Mesendoderm (in vitro differentiated cells): ENCODE measurements at regions not wholly inside any gene's neighbourhood (a gene's known extent, or its start where the extent isn't known, plus 50 kb on each side); places are given as distances from the start of the nearest gene placed in this dataset.

Experiments
- DNase-seq: peaks from one replicate; pipeline ENCODE4 v3.0.0; 2013
- H2AK5ac ChIP-seq: 2 replicates; pipeline ENCODE4 v1.6.1; 2013; ENCODE audit warnings: low read length, inconsistent platforms
- H2BK120ac ChIP-seq: 2 replicates; pipeline ENCODE4 v1.6.1; 2013; ENCODE audit warnings: low read depth, mild to moderate bottlenecking, low read length, moderate library complexity, mixed read lengths
- H2BK15ac ChIP-seq: replicated peaks from 2 replicates; pipeline ENCODE4 v1.6.1; 2013; ENCODE audit warnings: low read depth, mild to moderate bottlenecking, moderate library complexity
- H2BK5ac ChIP-seq: 2 replicates; pipeline ENCODE4 v1.6.1; 2013; ENCODE audit warnings: low read length, inconsistent platforms
- H3K18ac ChIP-seq: 2 replicates; pipeline ENCODE4 v1.6.1; 2013; ENCODE audit warnings: mild to moderate bottlenecking, low read length, mixed read lengths
- H3K23ac ChIP-seq: one replicate; pipeline ENCODE4 v1.6.1; 2013; ENCODE audit warnings: low read length
- H3K27ac ChIP-seq: 2 replicates; pipeline ENCODE4 v1.5.1; 2013; ENCODE audit warnings: low read depth, mild to moderate bottlenecking, inconsistent platforms, low read length, moderate library complexity
- H3K27me3 ChIP-seq: 2 replicates; pipeline ENCODE4 v1.6.1; 2013; ENCODE audit warnings: low read length, control low read depth, mild to moderate bottlenecking, inconsistent platforms; ENCODE audit not compliant: insufficient read depth, poor library complexity
- H3K36me3 ChIP-seq: 2 replicates; pipeline ENCODE4 v1.6.1; 2013; ENCODE audit warnings: low read length, inconsistent platforms; ENCODE audit not compliant: control insufficient read depth, insufficient read depth
- H3K4ac ChIP-seq: one replicate; pipeline ENCODE4 v1.6.1; 2013; ENCODE audit warnings: low read depth, mild to moderate bottlenecking, low read length, moderate library complexity
- H3K4me1 ChIP-seq: 2 replicates; pipeline ENCODE4 v1.6.1; 2013; ENCODE audit warnings: low read depth, low read length, inconsistent platforms; ENCODE audit not compliant: control insufficient read depth
- H3K4me2 ChIP-seq: 2 replicates; pipeline ENCODE4 v1.6.1; 2013; ENCODE audit warnings: low read length
- H3K4me3 ChIP-seq: 2 replicates; pipeline ENCODE4 v1.5.1; 2013; ENCODE audit warnings: mild to moderate bottlenecking, low read length
- H3K56ac ChIP-seq: one replicate; pipeline ENCODE4 v1.6.1; 2013; ENCODE audit warnings: low read length
- H3K79me1 ChIP-seq: 2 replicates; pipeline ENCODE4 v1.6.1; 2013; ENCODE audit warnings: low read length, inconsistent platforms
- H3K79me2 ChIP-seq: 2 replicates; pipeline ENCODE4 v1.6.1; 2013; ENCODE audit warnings: mild to moderate bottlenecking, low read length; ENCODE audit not compliant: control insufficient read depth, insufficient read depth
- H3K9ac ChIP-seq: 2 replicates; pipeline ENCODE4 v1.6.1; 2013; ENCODE audit warnings: low read length, inconsistent platforms
- H4K5ac ChIP-seq: one replicate; pipeline ENCODE4 v1.6.1; 2013; ENCODE audit warnings: low read length
- H4K8ac ChIP-seq: one replicate; pipeline ENCODE4 v1.6.1; 2013; ENCODE audit warnings: low read depth, mild to moderate bottlenecking, control low read depth, low read length, moderate library complexity
- WGBS: extraction: QIAGEN DNeasy Blood & Tissue Kit; methylation state at CpG from one replicate; pipeline ENCODE4 v1.1.7; 2013; ENCODE audit warnings: low lambda C conversion rate, missing lambda C conversion rate; ENCODE audit not compliant: insufficient coverage; ENCODE audit errors: extremely low coverage; 5-methylcytosine and 5-hydroxymethylcytosine counted together

DNA sequence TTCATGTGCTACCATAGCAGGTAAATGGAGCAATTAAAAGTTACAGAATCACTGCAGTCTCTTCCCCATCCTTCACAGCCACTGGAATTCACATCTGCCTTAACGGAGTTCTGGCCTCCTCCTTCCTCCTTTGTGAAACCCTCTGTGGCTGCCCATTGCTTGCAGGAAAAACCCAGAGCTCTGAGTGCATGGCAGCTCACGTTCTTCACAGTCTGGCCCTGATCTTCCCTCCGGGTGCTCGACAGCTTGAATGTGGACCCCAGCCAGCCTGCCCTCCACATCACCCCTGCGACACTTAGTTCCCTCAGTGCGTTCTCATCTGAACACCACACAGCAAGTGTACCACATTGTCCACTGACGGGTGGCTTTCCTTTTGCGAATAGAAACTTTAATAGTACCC is 63.2 kb upstream of the RUFY1 start:
- no peak overlapping the region for H4K8ac ChIP-seq
- DNase-seq, result no peak
- no peaks in the 10 kb centered on the region for H3K36me3 ChIP-seq
- H3K79me2 ChIP-seq, result no peaks in the 10 kb centered on the region
- H3K18ac ChIP-seq, result no peak overlapping the region
- no peak overlapping the region for H4K5ac ChIP-seq
- H2BK120ac ChIP-seq, result no peak overlapping the region
- no peak overlapping the region for H3K23ac ChIP-seq
- H3K4me3 ChIP-seq, result no peak overlapping the region
- no peak overlapping the region for H2BK5ac ChIP-seq
- H3K27me3 ChIP-seq, result no peaks in the 10 kb centered on the region
- H3K4me1 ChIP-seq, result no peaks in the 10 kb centered on the region
- no peak overlapping the region for H3K27ac ChIP-seq
- H2AK5ac ChIP-seq, result no peak overlapping the region
- H2BK15ac ChIP-seq, result no peak overlapping the region
- H3K9ac ChIP-seq, result no peak overlapping the region
- no CpG with 5 or more reads among the region's 8 CpGs for WGBS
- H3K4ac ChIP-seq, result no peak overlapping the region
- no peak overlapping the region for H3K56ac ChIP-seq
- no peaks in the 10 kb centered on the region for H3K79me1 ChIP-seq
- no peak overlapping the region for H3K4me2 ChIP-seq

DNA sequence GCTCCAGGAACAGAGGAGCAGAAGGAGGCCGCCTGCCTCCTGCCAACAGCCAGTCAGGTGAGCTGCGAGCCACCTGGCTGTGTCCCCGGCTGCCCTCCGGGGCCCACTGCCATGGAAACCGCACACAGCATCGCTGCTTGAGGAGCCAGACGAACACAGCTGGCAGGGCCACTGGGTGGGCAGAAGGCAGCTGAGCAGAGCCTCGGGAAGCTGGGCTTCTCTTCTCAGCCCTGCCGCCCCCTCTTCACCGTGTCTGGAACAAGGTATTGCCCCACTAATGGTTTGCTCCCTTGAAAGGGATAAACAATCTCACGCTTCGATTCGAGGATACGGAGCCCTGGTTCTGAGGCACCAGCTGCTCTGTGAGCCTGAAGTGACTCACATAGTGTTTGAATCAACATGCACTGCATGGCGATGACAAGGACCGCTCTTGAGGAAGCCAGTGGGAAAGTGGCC is 63.7 kb upstream of the RUFY1 start:
- H4K5ac ChIP-seq, result no peak overlapping the region
- no CpG with 5 or more reads among the region's 16 CpGs for WGBS
- no peak overlapping the region for H3K27ac ChIP-seq
- H4K8ac ChIP-seq, result no peak overlapping the region
- H2BK120ac ChIP-seq, result no peak overlapping the region
- H3K27me3 ChIP-seq, result no peaks in the 10 kb centered on the region
- H3K79me1 ChIP-seq, result no peaks in the 10 kb centered on the region
- no peak overlapping the region for H2BK5ac ChIP-seq
- H2BK15ac ChIP-seq, result no peak overlapping the region
- H3K23ac ChIP-seq, result no peak overlapping the region
- H3K18ac ChIP-seq, result no peak overlapping the region
- H3K4me2 ChIP-seq, result no peak overlapping the region
- H3K36me3 ChIP-seq, result no peaks in the 10 kb centered on the region
- no peak overlapping the region for H3K4ac ChIP-seq
- H3K4me1 ChIP-seq, result no peaks in the 10 kb centered on the region
- no peak overlapping the region for H3K4me3 ChIP-seq
- H3K9ac ChIP-seq, result no peak overlapping the region
- no peak overlapping the region for H2AK5ac ChIP-seq
- DNase-seq, result no peak
- H3K56ac ChIP-seq, result no peak overlapping the region
- H3K79me2 ChIP-seq, result no peaks in the 10 kb centered on the region

DNA sequence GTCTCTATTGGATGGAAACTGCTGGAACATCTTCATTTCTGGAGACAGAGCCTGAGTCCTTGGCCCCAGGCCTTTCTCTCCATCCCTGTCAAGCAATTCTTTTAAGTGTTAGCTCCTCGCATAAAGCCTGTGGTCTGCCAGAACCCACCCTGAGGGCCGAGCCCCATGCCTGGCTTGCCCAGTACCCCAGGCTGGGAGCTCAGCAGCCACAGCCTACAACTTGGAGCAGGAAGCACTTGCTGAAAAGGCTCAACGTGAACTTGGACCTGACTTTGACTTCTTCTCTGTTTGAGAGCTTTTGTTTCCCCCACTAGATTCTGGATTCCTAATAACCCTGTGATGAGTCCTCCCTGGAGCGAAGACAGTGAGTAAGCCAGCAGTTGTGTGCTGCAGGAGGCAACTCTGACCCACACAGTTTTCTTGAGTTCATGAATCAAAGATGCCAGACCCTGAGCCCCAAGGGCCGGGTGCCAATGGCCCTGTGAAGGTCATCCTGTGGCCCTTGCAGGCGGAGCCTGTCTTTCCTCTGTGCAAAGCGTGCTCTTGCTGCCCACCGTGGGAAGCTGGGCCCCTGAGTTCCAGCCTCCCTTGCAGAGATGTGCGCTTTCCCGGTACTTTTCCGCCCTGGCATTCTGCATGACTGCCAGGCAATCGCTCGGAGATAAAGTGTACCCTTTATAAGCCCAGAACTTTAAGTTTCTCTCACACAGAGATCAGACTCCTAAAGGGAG is 64.3 kb upstream of the RUFY1 start:
- H2BK5ac ChIP-seq, result no peak overlapping the region
- H2AK5ac ChIP-seq, result no peak overlapping the region
- H3K4ac ChIP-seq, result no peak overlapping the region
- H3K18ac ChIP-seq, result no peak overlapping the region
- H3K27me3 ChIP-seq, result no peaks in the 10 kb centered on the region
- DNase-seq, result no peak
- no peak overlapping the region for H4K5ac ChIP-seq
- no peak overlapping the region for H3K23ac ChIP-seq
- no CpG with 5 or more reads among the region's 13 CpGs for WGBS
- H3K27ac ChIP-seq, result no peak overlapping the region
- H3K9ac ChIP-seq, result no peak overlapping the region
- no peaks in the 10 kb centered on the region for H3K79me1 ChIP-seq
- H3K36me3 ChIP-seq, result no peaks in the 10 kb centered on the region
- H3K4me3 ChIP-seq, result no peak overlapping the region
- H2BK120ac ChIP-seq, result no peak overlapping the region
- no peak overlapping the region for H3K56ac ChIP-seq
- H3K4me1 ChIP-seq, result no peaks in the 10 kb centered on the region
- no peaks in the 10 kb centered on the region for H3K79me2 ChIP-seq
- no peak overlapping the region for H3K4me2 ChIP-seq
- no peak overlapping the region for H2BK15ac ChIP-seq
- H4K8ac ChIP-seq, result no peak overlapping the region

DNA sequence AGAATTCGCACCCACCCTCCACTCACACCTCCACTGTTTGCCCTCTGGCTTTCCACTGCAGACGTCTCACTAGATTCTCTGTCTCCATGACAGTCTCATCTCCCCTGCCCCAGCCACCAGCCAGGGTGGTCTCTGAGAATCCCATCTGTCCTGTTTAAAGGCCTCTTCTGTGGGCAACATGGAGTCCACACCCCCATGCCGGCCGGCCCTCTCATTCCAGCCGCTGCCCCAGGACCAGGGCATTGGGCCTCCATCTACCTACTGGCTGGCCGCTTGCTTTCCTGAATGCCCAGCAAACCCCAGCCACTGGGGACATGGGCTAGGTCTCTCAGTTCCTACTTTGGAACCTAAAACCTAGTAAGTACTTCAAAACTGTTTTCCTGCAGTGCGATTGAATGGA is 65.6 kb upstream of the RUFY1 start:
- Histone ChIP-seq H3K27me3 (no peaks in the 10 kb centered on the region), H2BK5ac (no peak overlapping the region), H2BK15ac (no peak overlapping the region), H4K8ac (no peak overlapping the region), H3K4me3 (no peak overlapping the region), H3K18ac (no peak overlapping the region), H3K4ac (no peak overlapping the region), H3K4me1 (no peaks in the 10 kb centered on the region), H3K9ac (no peak overlapping the region), H3K79me2 (no peaks in the 10 kb centered on the region), H3K4me2 (no peak overlapping the region), H3K36me3 (no peaks in the 10 kb centered on the region), H2BK120ac (no peak overlapping the region), H4K5ac (no peak overlapping the region), H3K23ac (no peak overlapping the region), H3K27ac (no peak overlapping the region), H2AK5ac (no peak overlapping the region), H3K79me1 (no peaks in the 10 kb centered on the region), H3K56ac (no peak overlapping the region)
- no CpG with 5 or more reads among the region's 7 CpGs for WGBS
- no peak for DNase-seq

DNA sequence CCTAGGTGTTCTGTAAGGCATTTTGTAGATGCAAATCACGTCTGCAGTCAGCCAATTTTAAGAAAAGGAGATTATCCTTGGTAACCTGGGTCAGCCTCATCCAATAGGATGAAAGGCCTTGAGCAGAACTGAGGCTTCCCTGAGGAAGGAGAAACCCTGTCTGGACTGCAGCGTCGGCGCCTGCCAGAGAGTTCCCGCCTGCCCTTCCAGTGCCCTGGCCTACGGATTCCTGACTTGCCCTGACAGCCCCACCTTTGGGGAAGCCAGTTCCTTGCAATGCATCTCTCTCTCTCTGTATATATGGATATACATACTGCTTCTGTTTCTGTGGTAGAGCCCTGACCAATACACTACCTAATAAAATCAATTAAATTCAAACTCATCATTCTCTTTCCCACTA is 66.2 kb upstream of the RUFY1 start:
- Histone ChIP-seq H3K4me2 (no peak overlapping the region), H3K79me2 (no peaks in the 10 kb centered on the region), H2BK15ac (no peak overlapping the region), H3K56ac (no peak overlapping the region), H3K9ac (no peak overlapping the region), H3K18ac (no peak overlapping the region), H3K4me1 (no peaks in the 10 kb centered on the region), H3K36me3 (no peaks in the 10 kb centered on the region), H3K23ac (no peak overlapping the region), H3K79me1 (no peaks in the 10 kb centered on the region), H2BK120ac (no peak overlapping the region), H2BK5ac (no peak overlapping the region), H3K4me3 (no peak overlapping the region), H2AK5ac (no peak overlapping the region), H4K5ac (no peak overlapping the region), H3K27me3 (no peaks in the 10 kb centered on the region), H3K4ac (no peak overlapping the region), H3K27ac (no peak overlapping the region), H4K8ac (no peak overlapping the region)
- no CpG with 5 or more reads among the region's 6 CpGs for WGBS
- DNase-seq, result no peak

DNA sequence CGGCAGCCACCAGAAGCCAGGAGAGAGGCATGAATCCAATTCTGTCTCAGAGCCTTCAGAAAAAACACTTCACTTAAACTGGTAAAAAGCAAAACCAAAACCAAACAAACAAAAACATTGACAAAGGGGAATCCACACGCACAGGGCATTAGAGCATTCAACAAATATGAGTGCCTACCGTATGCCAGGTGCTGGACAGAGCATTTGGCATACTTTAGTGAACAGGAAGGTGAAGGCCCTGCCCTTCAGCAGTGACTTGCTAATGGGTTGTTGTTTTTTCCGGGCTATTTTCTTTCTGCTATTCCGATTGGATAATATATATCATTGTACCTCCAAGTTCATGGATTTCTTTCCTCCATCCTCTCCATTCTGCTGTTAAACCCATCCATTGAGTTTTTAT is 71.7 kb upstream of the RUFY1 start:
- no peak overlapping the region for H3K9ac ChIP-seq
- H3K4me1 ChIP-seq, result no peaks in the 10 kb centered on the region
- H3K4me2 ChIP-seq, result no peak overlapping the region
- H3K4ac ChIP-seq, result no peak overlapping the region
- H3K23ac ChIP-seq, result no peak overlapping the region
- H3K27me3 ChIP-seq, result no peaks in the 10 kb centered on the region
- H3K4me3 ChIP-seq, result no peak overlapping the region
- H2BK15ac ChIP-seq, result no peak overlapping the region
- H4K5ac ChIP-seq, result no peak overlapping the region
- no peak overlapping the region for H4K8ac ChIP-seq
- no peaks in the 10 kb centered on the region for H3K79me1 ChIP-seq
- no peak overlapping the region for H3K56ac ChIP-seq
- H3K79me2 ChIP-seq, result no peaks in the 10 kb centered on the region
- no peak for DNase-seq
- H2BK120ac ChIP-seq, result no peak overlapping the region
- no peak overlapping the region for H2BK5ac ChIP-seq
- H3K18ac ChIP-seq, result no peak overlapping the region
- no CpG with 5 or more reads among the region's 5 CpGs for WGBS
- H2AK5ac ChIP-seq, result no peak overlapping the region
- H3K27ac ChIP-seq, result no peak overlapping the region
- H3K36me3 ChIP-seq, result no peaks in the 10 kb centered on the region
